GM12878 (cell line): ENCODE measurements at regions not wholly inside any gene's neighbourhood (a gene's known extent, or its start where the extent isn't known, plus 50 kb on each side); places are given as distances from the start of the nearest gene placed in this dataset.

Source experiments
- ATAC-seq: fragments of 200-7000 bp; cut with Tn5 transposase; 3 replicates; pipeline ENCODE4 v1.9.1; 2020; ENCODE audit warnings: mild to moderate bottlenecking, moderate library complexity
- BruUV-seq: library from RNA; stranded (reverse); fragments of 400-500 nt; replicated peaks from 2 replicates; lab custom pipeline; 2021; lab: Mats Ljungman, UMichigan
- CTCF ChIA-PET: fragments of 300-600 bp; sonication (Branson Sonifier 250); formaldehyde crosslinking; extraction: SDS; loops from one replicate; lab custom pipeline; 2021; ENCODE audit warnings: inconsistent platforms; lab: Yijun Ruan, JAX
- POLR2A ChIA-PET: fragments of 350-600 bp; formaldehyde crosslinking; extraction: SDS; loops from one replicate; lab custom pipeline; 2021; ENCODE audit warnings: inconsistent platforms; lab: Charles Lee
- RAD21 ChIA-PET: fragments of 300-600 bp; sonication (Branson Sonifier 250); formaldehyde crosslinking; loops from one replicate; lab custom pipeline; 2023; ENCODE audit warnings: antibody characterized with exemption; ENCODE audit not compliant: unreplicated experiment; lab: Charles Lee
- SMC1A ChIA-PET: fragments of 300-600 bp; sonication (Branson Sonifier 250); formaldehyde crosslinking; loops from one replicate; lab custom pipeline; 2023; ENCODE audit not compliant: unreplicated experiment, uncharacterized antibody; lab: Charles Lee
- DNase-seq: peaks from one replicate; pipeline ENCODE4 v3.0.0-alpha.2; 2011; ENCODE audit warnings: low read depth, low spot score
- FAIRE-seq: peaks from 3 replicates; lab custom pipeline; 2011; peaks lifted over from hg19 to GRCh38; lab: Jason Lieb, UNC
- H2AFZ ChIP-seq: 2 replicates; pipeline ENCODE4 v1.6.0; 2011; ENCODE audit warnings: low read depth, low read length, control low read depth; ENCODE audit not compliant: control insufficient read depth
- H3K27ac ChIP-seq: 2 replicates; pipeline ENCODE4 v1.5.1; 2011; ENCODE audit warnings: control low read depth; ENCODE audit not compliant: control insufficient read depth, insufficient read depth
- H3K27me3 ChIP-seq, 2 experiments: replicated peaks in 1 of 2; 2 replicates each; pipeline versions ENCODE4 v1.6.0 to v1.6.1; 2011; ENCODE audit warnings: low read length in 1 of 2; ENCODE audit not compliant: control insufficient read depth in 2 of 2, insufficient read depth in 2 of 2
- H3K36me3 ChIP-seq, 2 experiments: 2 replicates each; pipeline ENCODE4 v1.5.1; 2011; ENCODE audit warnings: low read length in 1 of 2; ENCODE audit not compliant: control insufficient read depth in 2 of 2, insufficient read depth in 2 of 2
- H3K4me1 ChIP-seq: 2 replicates; pipeline ENCODE4 v1.6.1; 2011; ENCODE audit warnings: mild to moderate bottlenecking, low read length, moderate library complexity, mixed read lengths; ENCODE audit not compliant: control insufficient read depth, insufficient read depth
- H3K4me2 ChIP-seq: 2 replicates; pipeline ENCODE4 v1.6.0; 2011; ENCODE audit warnings: control low read depth; ENCODE audit not compliant: control insufficient read depth, insufficient read depth
- H3K4me3 ChIP-seq: fragments of 200-600 bp; sonication (generic); 2 replicates; pipeline ENCODE4 v1.5.1; 2016
- H3K79me2 ChIP-seq: 2 replicates; pipeline ENCODE4 v1.6.0; 2011; ENCODE audit warnings: low read length; ENCODE audit not compliant: control insufficient read depth, insufficient read depth
- H3K9ac ChIP-seq: 2 replicates; pipeline ENCODE4 v1.8.0; 2011; ENCODE audit warnings: low read length, control low read depth, mixed read lengths; ENCODE audit not compliant: control insufficient read depth, insufficient read depth
- H3K9me3 ChIP-seq: replicated peaks from 3 replicates; pipeline ENCODE4 v1.5.1; 2011; ENCODE audit warnings: mild to moderate bottlenecking, low read length; ENCODE audit not compliant: control insufficient read depth, insufficient read depth
- H4K20me1 ChIP-seq: 2 replicates; pipeline ENCODE4 v1.6.0; 2011; ENCODE audit not compliant: control insufficient read depth, insufficient read depth
- FOXM1 ChIP-seq: IDR thresholded peaks from 2 replicates; pipeline ENCODE4 v1.6.1; 2012; ENCODE audit warnings: low read depth, mild to moderate bottlenecking, inconsistent platforms, low read length, moderate library complexity
- HDGF ChIP-seq: fragments of 450-650 bp; IDR thresholded peaks from 2 replicates; pipeline ENCODE4 v1.6.1; 2016; ENCODE audit warnings: antibody characterized with exemption
- IRF4 ChIP-seq: IDR thresholded peaks from 2 replicates; pipeline ENCODE4 v1.6.1; 2011; ENCODE audit warnings: low read depth, low read length
- MYB ChIP-seq: fragments of 150-350 bp; IDR thresholded peaks from 2 replicates; pipeline ENCODE4 v1.6.1; 2014; ENCODE audit warnings: mild to moderate bottlenecking, low read depth, low read length, borderline replicate concordance
- RBBP5 ChIP-seq: fragments of 200-600 bp; sonication (generic); conservative IDR thresholded peaks from 2 replicates; pipeline ENCODE4 v1.6.1; 2016
- WGBS: methylation state at CpG from one replicate; pipeline ENCODE4 v1.1.6; 2016; ENCODE audit warnings: low lambda C conversion rate; ENCODE audit not compliant: insufficient replicate concordance, insufficient coverage; ENCODE audit errors: missing lambda C conversion rate; 5-methylcytosine and 5-hydroxymethylcytosine counted together
- in situ Hi-C: fragments of 300-500 bp; cut with MboI; formaldehyde crosslinking; loops from 9 replicates; pipeline ENCODE4 v1.14.3; 2018; ENCODE audit warnings: mixed read lengths
- intact Hi-C: fragments of 100-400 bp; cut with micrococcal nuclease; formaldehyde crosslinking; loops from one replicate; pipeline ENCODE4 v1.14.2; 2022; ENCODE audit not compliant: unreplicated experiment
- TF ChIP-seq, protein P1 (sequence below): fragments of 150-350 bp; IDR thresholded peaks from 2 replicates; pipeline ENCODE4 v1.6.1; 2016; ENCODE audit warnings: low read depth, low read length

DNA sequence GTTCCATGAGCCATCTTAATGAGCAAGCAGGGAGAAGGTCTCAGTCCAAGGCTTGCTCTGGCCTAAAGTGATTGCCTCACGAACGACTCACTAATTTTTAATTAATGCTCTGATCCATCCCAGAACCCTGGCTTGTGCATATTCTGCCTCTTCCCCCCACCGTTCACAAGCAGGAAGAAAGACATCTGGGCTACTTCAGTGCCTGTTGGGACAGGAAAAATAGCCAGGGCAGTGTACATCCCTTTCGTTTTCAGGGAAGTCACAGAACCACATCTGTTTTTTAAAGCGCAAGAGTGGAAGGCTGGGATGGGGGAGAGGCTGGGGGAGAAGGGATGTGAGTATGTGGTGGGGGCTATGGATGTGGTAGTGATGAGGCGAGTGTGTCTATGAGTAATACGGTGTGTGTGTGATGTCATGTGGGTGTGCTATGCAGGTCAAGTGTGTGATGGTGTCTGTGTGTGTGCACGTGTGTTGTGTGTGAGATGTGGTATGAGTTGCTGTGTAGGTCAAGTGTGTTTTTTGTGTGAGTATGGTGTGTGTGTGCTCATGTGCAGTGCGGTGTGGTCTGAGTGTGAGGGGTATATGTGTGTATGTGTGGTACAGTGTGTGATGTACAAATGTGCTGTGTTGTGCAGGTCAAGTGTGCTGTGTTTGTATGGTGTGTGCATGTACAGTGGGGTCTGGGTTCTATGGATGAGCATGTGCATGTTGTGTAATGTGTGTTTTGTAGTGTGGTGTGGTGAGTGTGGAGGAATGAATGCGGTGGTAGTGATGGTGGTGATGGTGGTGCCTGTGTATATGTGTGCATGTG is 64.9 kb upstream of the SYT6 start (continued):
- TF ChIP-seq, protein P1, sequence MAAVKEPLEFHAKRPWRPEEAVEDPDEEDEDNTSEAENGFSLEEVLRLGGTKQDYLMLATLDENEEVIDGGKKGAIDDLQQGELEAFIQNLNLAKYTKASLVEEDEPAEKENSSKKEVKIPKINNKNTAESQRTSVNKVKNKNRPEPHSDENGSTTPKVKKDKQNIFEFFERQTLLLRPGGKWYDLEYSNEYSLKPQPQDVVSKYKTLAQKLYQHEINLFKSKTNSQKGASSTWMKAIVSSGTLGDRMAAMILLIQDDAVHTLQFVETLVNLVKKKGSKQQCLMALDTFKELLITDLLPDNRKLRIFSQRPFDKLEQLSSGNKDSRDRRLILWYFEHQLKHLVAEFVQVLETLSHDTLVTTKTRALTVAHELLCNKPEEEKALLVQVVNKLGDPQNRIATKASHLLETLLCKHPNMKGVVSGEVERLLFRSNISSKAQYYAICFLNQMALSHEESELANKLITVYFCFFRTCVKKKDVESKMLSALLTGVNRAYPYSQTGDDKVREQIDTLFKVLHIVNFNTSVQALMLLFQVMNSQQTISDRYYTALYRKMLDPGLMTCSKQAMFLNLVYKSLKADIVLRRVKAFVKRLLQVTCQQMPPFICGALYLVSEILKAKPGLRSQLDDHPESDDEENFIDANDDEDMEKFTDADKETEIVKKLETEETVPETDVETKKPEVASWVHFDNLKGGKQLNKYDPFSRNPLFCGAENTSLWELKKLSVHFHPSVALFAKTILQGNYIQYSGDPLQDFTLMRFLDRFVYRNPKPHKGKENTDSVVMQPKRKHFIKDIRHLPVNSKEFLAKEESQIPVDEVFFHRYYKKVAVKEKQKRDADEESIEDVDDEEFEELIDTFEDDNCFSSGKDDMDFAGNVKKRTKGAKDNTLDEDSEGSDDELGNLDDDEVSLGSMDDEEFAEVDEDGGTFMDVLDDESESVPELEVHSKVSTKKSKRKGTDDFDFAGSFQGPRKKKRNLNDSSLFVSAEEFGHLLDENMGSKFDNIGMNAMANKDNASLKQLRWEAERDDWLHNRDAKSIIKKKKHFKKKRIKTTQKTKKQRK = no peak

DNA sequence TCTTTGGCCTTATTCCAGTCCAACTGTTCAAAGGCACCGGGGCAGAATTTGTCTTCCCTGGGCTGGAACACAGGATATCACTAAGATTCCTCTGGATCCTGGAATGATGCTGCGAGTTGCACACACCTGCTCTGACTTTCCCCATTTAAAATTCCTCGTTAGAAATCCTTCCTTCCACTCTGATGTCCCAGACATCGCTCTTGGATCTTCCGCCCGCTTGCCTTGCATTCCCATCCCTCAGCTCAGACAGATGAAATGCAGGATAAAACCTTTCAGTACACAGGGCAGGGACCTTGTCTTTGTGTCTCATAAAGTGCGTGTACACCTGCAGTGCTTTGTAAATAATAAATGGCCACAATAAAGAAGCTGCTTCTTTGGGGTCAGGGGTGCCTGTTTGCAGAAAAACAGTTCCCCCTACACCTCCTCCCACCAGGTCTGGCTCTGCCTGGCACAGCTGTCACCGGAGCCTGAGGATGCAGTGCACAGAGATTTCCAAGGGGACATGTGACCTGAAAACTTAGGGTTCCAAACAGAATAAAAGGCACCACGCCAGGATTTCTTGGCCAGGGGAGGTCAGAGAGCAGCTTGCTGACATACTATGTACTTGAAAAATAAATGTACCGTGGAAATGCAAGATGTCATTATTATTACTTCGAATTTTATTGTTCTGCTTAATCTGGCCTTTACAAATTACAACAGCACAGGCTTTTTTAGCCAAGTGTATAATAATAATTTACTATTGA is 62.9 kb upstream of the SYT6 start:
- no peak overlapping the region for H2AFZ ChIP-seq
- H3K4me1 ChIP-seq = no peaks in the 10 kb centered on the region
- ATAC-seq (no peak), FAIRE-seq (no peak), DNase-seq (no peak)
- ChIA-PET SMC1A (no interaction called here), RAD21 (no interaction called here), CTCF (no interaction called here), POLR2A (no interaction called here)
- 0 out of 4 replicates have a peak, but pooled peaks cover 0 to 4% of the 10 kb centered on the region in 2 experiments for H3K27me3 ChIP-seq
- intact Hi-C loops (loop anchor here (5.0 kb wide), 1 partner anchor 239 kb away; the partner anchor contains the start of gene OLFML3), in situ Hi-C loops (no loop called here)
- no peaks in the 10 kb centered on the region for H3K36me3 ChIP-seq
- H3K4me2 ChIP-seq = no peak overlapping the region
- no peak overlapping the region for H3K9ac ChIP-seq
- no peak overlapping the region for H3K27ac ChIP-seq
- BruUV-seq = no TSS peak
- H3K9me3 ChIP-seq = no peaks in the 10 kb centered on the region
- no peaks in the 10 kb centered on the region for H4K20me1 ChIP-seq
- no peaks in the 10 kb centered on the region for H3K79me2 ChIP-seq
- 26% methylated on average over 11 of the region's 11 CpGs for WGBS
- no peak for TF ChIP-seq MYB
- TF ChIP-seq, protein P1 = no peak
- no peak for TF ChIP-seq HDGF
- TF ChIP-seq FOXM1 = no peak
- TF ChIP-seq RBBP5 = no peak
- TF ChIP-seq IRF4 = no peak
- TF ChIP-seq, all 136 proteins: peak for 0
- no peak overlapping the region for H3K4me3 ChIP-seq
